DOHH2 (cell line): ENCODE measurements at regions not wholly inside any gene's neighbourhood (a gene's known extent, or its start where the extent isn't known, plus 50 kb on each side); places are given as distances from the start of the nearest gene placed in this dataset.

ENCODE experiments used
- H3F3A ChIP-seq: fragments of 200-600 bp; sonication (generic), shearing (Covaris generic); 2 replicates; pipeline ENCODE4 v1.6.0; 2016; ENCODE audit warnings: antibody characterized with exemption, mild to moderate bottlenecking; ENCODE audit not compliant: control insufficient read depth, insufficient read depth
- H3K27ac ChIP-seq: fragments of 200-600 bp; sonication (generic); 2 replicates; pipeline ENCODE4 v1.5.1; 2014; ENCODE audit warnings: low read depth, mild to moderate bottlenecking, low read length, moderate library complexity
- H3K27me3 ChIP-seq: fragments of 200-600 bp; sonication (generic); 2 replicates; pipeline ENCODE4 v1.6.1; 2014; ENCODE audit warnings: mild to moderate bottlenecking, low read length, mixed read lengths; ENCODE audit not compliant: control insufficient read depth
- H3K36me3 ChIP-seq: fragments of 200-600 bp; sonication (generic); 2 replicates; pipeline ENCODE4 v1.6.1; 2014; ENCODE audit warnings: mild to moderate bottlenecking, low read length, moderate library complexity, mixed read lengths; ENCODE audit not compliant: control insufficient read depth
- H3K4me1 ChIP-seq: fragments of 200-600 bp; sonication (generic); 2 replicates; pipeline ENCODE4 v1.6.1; 2014; ENCODE audit warnings: mild to moderate bottlenecking, low read length, mixed read lengths; ENCODE audit not compliant: control insufficient read depth
- H3K4me2 ChIP-seq: fragments of 200-600 bp; sonication (generic); 2 replicates; pipeline ENCODE4 v1.6.0; 2014; ENCODE audit warnings: mild to moderate bottlenecking, low read length, moderate library complexity
- H3K4me3 ChIP-seq: fragments of 200-600 bp; sonication (generic); 2 replicates; pipeline ENCODE4 v1.5.1; 2014; ENCODE audit warnings: mild to moderate bottlenecking, low read length, mixed read lengths
- H3K79me2 ChIP-seq: fragments of 200-600 bp; sonication (generic); 2 replicates; pipeline ENCODE4 v1.6.1; 2014; ENCODE audit warnings: mild to moderate bottlenecking, low read length, mixed read lengths; ENCODE audit not compliant: control insufficient read depth
- H3K9me2 ChIP-seq: fragments of 200-600 bp; sonication (generic); replicated peaks from 2 replicates; pipeline ENCODE4 v1.6.1; 2014; ENCODE audit warnings: mild to moderate bottlenecking, low read length, mixed read lengths; ENCODE audit not compliant: control insufficient read depth
- H3K9me3 ChIP-seq: fragments of 200-600 bp; sonication (generic); 2 replicates; pipeline ENCODE4 v1.6.1; 2014; ENCODE audit warnings: antibody characterized with exemption, low read length, mixed read lengths; ENCODE audit not compliant: control insufficient read depth, insufficient read depth
- H4K20me1 ChIP-seq: fragments of 200-600 bp; sonication (generic); 2 replicates; pipeline ENCODE4 v1.6.0; 2014; ENCODE audit warnings: low read depth, mild to moderate bottlenecking, antibody characterized with exemption, low read length, moderate library complexity; ENCODE audit not compliant: control insufficient read depth, insufficient read depth
- CTCF ChIP-seq: fragments of 200-600 bp; sonication (generic); IDR thresholded peaks from one replicate; pipeline ENCODE4 v1.5.1; 2014; ENCODE audit warnings: antibody characterized with exemption, mild to moderate bottlenecking, low read depth, low read length; ENCODE audit not compliant: poor library complexity, severe bottlenecking
- EZH2phosphoT487 ChIP-seq: fragments of 200-600 bp; sonication (generic); IDR thresholded peaks from 2 replicates; pipeline ENCODE4 v1.6.1; 2017; ENCODE audit warnings: borderline replicate concordance, mild to moderate bottlenecking, antibody characterized with exemption, low read length, moderate library complexity, mixed read lengths

DNA sequence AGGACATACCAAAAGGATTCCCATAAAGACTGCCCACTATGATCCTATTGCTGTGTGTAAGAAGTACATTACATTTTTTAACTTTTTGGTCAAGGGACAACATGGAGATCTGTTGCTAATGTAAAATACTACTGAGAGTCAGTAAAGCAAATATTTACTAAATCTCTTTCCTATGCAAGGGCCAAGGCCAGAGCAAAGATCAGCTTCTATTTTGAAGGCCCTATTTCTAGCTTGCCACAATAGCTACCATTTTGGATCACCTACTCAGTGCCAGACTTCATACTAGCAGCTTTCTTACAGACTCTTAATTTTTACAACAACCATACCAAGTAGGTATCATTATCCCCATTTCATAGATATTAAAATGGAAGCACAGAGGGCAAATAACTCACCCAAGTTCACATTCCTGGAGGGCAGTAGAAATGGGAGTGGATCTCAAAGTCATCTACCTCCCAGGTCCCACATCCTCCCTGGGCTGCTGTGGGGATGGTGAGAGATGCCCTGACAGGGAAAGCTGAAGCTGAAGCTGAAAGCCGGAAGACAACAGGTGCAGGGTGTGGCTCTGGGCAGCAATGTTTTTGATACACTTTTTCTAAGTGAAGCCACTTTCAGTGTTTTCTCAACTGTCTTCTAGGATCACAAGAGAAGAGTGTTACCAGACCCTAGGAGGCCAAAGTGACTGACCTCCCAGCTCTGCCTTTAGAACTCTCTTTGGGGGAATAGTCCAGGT is 321.2 kb downstream of the UBE3D start:
- Histone ChIP-seq H3K4me2 (no peak overlapping the region), H3K9me3 (no peaks in the 10 kb centered on the region), H3K9me2 (no peaks in the 10 kb centered on the region), H3K36me3 (no peaks in the 10 kb centered on the region), H3K27ac (no peak overlapping the region), H3K27me3 (no peaks in the 10 kb centered on the region), H3F3A (no peaks in the 10 kb centered on the region), H3K79me2 (no peaks in the 10 kb centered on the region), H4K20me1 (no peaks in the 10 kb centered on the region), H3K4me3 (no peak overlapping the region), H3K4me1 (no peaks in the 10 kb centered on the region)
- TF ChIP-seq EZH2phosphoT487 (no peak), CTCF (no peak)

DNA sequence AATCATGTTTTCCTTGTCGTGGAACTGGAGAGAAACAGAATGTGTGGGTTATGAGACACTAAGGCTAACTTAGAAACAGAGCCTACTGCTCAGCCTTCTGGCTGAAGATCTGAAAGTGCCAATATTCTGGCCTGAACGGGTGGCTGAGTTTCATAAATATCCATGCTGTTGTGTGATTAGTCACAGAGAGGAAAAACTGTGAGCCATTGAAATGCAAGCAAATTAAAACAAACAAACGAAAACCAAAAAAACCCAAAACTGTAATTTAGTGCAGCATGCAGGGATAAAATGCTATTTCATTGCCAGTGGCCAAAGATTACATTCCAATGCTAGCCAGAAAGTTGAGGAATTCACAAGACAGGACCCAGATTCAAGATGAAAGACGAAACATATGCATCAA is 315.1 kb downstream of the UBE3D start:
- Histone ChIP-seq H4K20me1 (no peaks in the 10 kb centered on the region), H3K36me3 (no peaks in the 10 kb centered on the region), H3K4me1 (no peaks in the 10 kb centered on the region), H3K4me3 (no peak overlapping the region), H3K27me3 (no peaks in the 10 kb centered on the region), H3K9me3 (no peaks in the 10 kb centered on the region), H3K79me2 (no peaks in the 10 kb centered on the region), H3K9me2 (no peaks in the 10 kb centered on the region), H3K4me2 (no peak overlapping the region), H3K27ac (no peak overlapping the region), H3F3A (no peaks in the 10 kb centered on the region)
- TF ChIP-seq CTCF: no peak

- TF ChIP-seq EZH2phosphoT487: no peak
- no peak for TF ChIP-seq CTCF
- no peaks in the 10 kb centered on the region for H3K4me1 ChIP-seq
- no peaks in the 10 kb centered on the region for H4K20me1 ChIP-seq
- H3K27ac ChIP-seq: no peak overlapping the region
- H3K27me3 ChIP-seq: no peaks in the 10 kb centered on the region
- no peaks in the 10 kb centered on the region for H3K36me3 ChIP-seq
- H3K4me2 ChIP-seq: no peak overlapping the region
- no peaks in the 10 kb centered on the region for H3K79me2 ChIP-seq
- H3K9me2 ChIP-seq: no peaks in the 10 kb centered on the region
- H3K4me3 ChIP-seq: no peak overlapping the region
- H3K9me3 ChIP-seq: no peaks in the 10 kb centered on the region
- H3F3A ChIP-seq: no peaks in the 10 kb centered on the region
Measured at GRCh38 chr6:82751718-82752117, 313.9 kb downstream of the UBE3D start.
